ENCODE measurements at regions not wholly inside any gene's neighbourhood (a gene's known extent, or its start where the extent isn't known, plus 50 kb on each side); places are given as distances from the start of the nearest gene placed in this dataset.

GRCh38 chr11:15565880-15566279 lies 451.2 kb downstream of the INSC start:
- no peak for DNase-seq
- no peak overlapping the region for H3K4me2 ChIP-seq (ENCODE audit: low read length)
- H3K9me3 ChIP-seq (ENCODE audit: low read length), result no peaks in the 10 kb centered on the region
- TF ChIP-seq EZH2phosphoT487 (IDR thresholded peaks at IDR 0.05; ENCODE audit: borderline replicate concordance, low read length) (no peak), CTCF (conservative IDR thresholded peaks at IDR 0.05; ENCODE audit: low read depth, low read length) (no peak), EZH2 (IDR thresholded peaks at IDR 0.05; ENCODE audit: low read length, unreplicated experiment) (no peak)
- H3K36me3 ChIP-seq (ENCODE audit: low read depth, low read length), result no peaks in the 10 kb centered on the region
- no peaks in the 10 kb centered on the region for H3F3A ChIP-seq (ENCODE audit: low read length, unreplicated experiment)
- no peak for ATAC-seq
- BruUV-seq (replicated peaks), result no TSS peak
- H3K27ac ChIP-seq (ENCODE audit: low read length), result no peak overlapping the region
- no peaks in the 10 kb centered on the region for H3K79me2 ChIP-seq (ENCODE audit: low read length)
- no peaks in the 10 kb centered on the region for H3K9me2 ChIP-seq (replicated peaks; ENCODE audit: low read length)
- H2AFZ ChIP-seq (ENCODE audit: low read length), result no peak overlapping the region
- H3K9ac ChIP-seq (ENCODE audit: low read length), result no peak overlapping the region
- intact Hi-C loops (cut with micrococcal nuclease), result no loop called here
- H4K20me1 ChIP-seq (ENCODE audit: low read length), result no peaks in the 10 kb centered on the region
- H3K27me3 ChIP-seq (ENCODE audit: low read length), result no peaks in the 10 kb centered on the region
- CTCF ChIA-PET, result no interaction called here
- no peak overlapping the region for H3K4me3 ChIP-seq (ENCODE audit: low read length)
- H3K4me1 ChIP-seq (ENCODE audit: insufficient read depth, low read length), result no peaks in the 10 kb centered on the region
- POLR2A ChIA-PET (ENCODE audit: unreplicated experiment), result no interaction called here

GRCh38 chr11:15568440-15568839 lies 453.7 kb downstream of the INSC start:
- no peak overlapping the region for H3K4me3 ChIP-seq (ENCODE audit: low read length)

More at GRCh38 chr11:15568440-15568839, 453.7 kb downstream of the INSC start:
- intact Hi-C loops (cut with micrococcal nuclease), result no loop called here
- BruUV-seq (replicated peaks), result no TSS peak
- Histone ChIP-seq H3K27me3 (ENCODE audit: low read length) (no peaks in the 10 kb centered on the region), H3K27ac (ENCODE audit: low read length) (no peak overlapping the region), H3K9ac (ENCODE audit: low read length) (no peak overlapping the region), H3K79me2 (ENCODE audit: low read length) (no peaks in the 10 kb centered on the region), H3K4me1 (ENCODE audit: insufficient read depth, low read length) (no peaks in the 10 kb centered on the region), H3K9me3 (ENCODE audit: low read length) (no peaks in the 10 kb centered on the region), H4K20me1 (ENCODE audit: low read length) (no peaks in the 10 kb centered on the region), H3K4me2 (ENCODE audit: low read length) (no peak overlapping the region), H3K36me3 (ENCODE audit: low read depth, low read length) (no peaks in the 10 kb centered on the region), H3F3A (ENCODE audit: low read length, unreplicated experiment) (no peaks in the 10 kb centered on the region), H2AFZ (ENCODE audit: low read length) (no peak overlapping the region), H3K9me2 (replicated peaks; ENCODE audit: low read length) (no peaks in the 10 kb centered on the region)
- ATAC-seq, result no peak
- POLR2A ChIA-PET (ENCODE audit: unreplicated experiment), result no interaction called here
- TF ChIP-seq CTCF (conservative IDR thresholded peaks at IDR 0.05; ENCODE audit: low read depth, low read length), result no peak
- no peak for TF ChIP-seq EZH2 (IDR thresholded peaks at IDR 0.05; ENCODE audit: low read length, unreplicated experiment)
- TF ChIP-seq EZH2phosphoT487 (IDR thresholded peaks at IDR 0.05; ENCODE audit: borderline replicate concordance, low read length), result no peak
- DNase-seq, result no peak
- CTCF ChIA-PET, result no interaction called here
